ENCODE measurements at regions not wholly inside any gene's neighbourhood (a gene's known extent, or its start where the extent isn't known, plus 50 kb on each side); places are given as distances from the start of the nearest gene placed in this dataset.

DNA sequence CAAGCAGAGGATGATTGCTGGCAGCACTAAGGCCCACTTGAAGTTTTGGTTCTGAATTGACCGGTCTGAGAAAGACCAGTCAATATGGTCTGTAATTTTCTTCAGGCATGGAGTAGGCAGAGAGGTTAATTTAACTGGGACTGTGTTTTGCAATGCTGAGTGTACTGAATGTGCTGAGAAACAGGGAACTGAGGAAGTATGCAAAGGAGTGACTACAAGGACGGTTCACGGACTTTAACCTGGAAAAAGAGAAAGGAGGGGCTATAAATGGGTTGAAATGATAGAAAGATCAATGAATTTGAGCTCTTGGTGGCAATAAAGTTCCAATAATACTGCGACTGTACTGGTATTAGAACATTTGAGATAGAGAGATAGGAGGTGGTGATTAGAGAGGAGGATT is 84.5 kb downstream of the MAGEB17 start:
- Histone ChIP-seq H3K9me3 (ENCODE audit: severe bottlenecking) (no peaks in the 10 kb centered on the region), H3K36me3 (no peaks in the 10 kb centered on the region), H3K4me3 (ENCODE audit: low read depth, low read length) (no peak overlapping the region), H3K27ac (no peak overlapping the region), H3K27me3 (ENCODE audit: insufficient read depth, low read depth, severe bottlenecking) (peaks cover 50% of the 10 kb centered on the region)
- TF ChIP-seq, protein P1, sequence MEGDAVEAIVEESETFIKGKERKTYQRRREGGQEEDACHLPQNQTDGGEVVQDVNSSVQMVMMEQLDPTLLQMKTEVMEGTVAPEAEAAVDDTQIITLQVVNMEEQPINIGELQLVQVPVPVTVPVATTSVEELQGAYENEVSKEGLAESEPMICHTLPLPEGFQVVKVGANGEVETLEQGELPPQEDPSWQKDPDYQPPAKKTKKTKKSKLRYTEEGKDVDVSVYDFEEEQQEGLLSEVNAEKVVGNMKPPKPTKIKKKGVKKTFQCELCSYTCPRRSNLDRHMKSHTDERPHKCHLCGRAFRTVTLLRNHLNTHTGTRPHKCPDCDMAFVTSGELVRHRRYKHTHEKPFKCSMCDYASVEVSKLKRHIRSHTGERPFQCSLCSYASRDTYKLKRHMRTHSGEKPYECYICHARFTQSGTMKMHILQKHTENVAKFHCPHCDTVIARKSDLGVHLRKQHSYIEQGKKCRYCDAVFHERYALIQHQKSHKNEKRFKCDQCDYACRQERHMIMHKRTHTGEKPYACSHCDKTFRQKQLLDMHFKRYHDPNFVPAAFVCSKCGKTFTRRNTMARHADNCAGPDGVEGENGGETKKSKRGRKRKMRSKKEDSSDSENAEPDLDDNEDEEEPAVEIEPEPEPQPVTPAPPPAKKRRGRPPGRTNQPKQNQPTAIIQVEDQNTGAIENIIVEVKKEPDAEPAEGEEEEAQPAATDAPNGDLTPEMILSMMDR (IDR thresholded peaks at IDR 0.05; ENCODE audit: low read depth, low read length) = no peak
- no peak for DNase-seq

GRCh38 chrX:16258882-16259281 is 91.6 kb downstream of the MAGEB17 start:
- TF ChIP-seq, protein P1 (IDR thresholded peaks at IDR 0.05; ENCODE audit: low read depth, low read length) = no peak
- Histone ChIP-seq H3K36me3 (no peaks in the 10 kb centered on the region), H3K27ac (no peak overlapping the region), H3K9me3 (ENCODE audit: severe bottlenecking) (no peaks in the 10 kb centered on the region), H3K27me3 (ENCODE audit: insufficient read depth, low read depth, severe bottlenecking) (peaks cover 43% of the 10 kb centered on the region), H3K4me3 (ENCODE audit: low read depth, low read length) (no peak overlapping the region)
- no peak for DNase-seq

GRCh38 chrX:16267431-16267830 is 100.2 kb downstream of the MAGEB17 start:
- TF ChIP-seq, protein P1 (IDR thresholded peaks at IDR 0.05; ENCODE audit: low read depth, low read length) = no peak
- no peak overlapping the region for H3K27ac ChIP-seq
- H3K4me3 ChIP-seq (ENCODE audit: low read depth, low read length) = no peak overlapping the region
- H3K27me3 ChIP-seq (ENCODE audit: insufficient read depth, low read depth, severe bottlenecking) = peaks cover 22% of the 10 kb centered on the region
- DNase-seq = no peak
- no peaks in the 10 kb centered on the region for H3K9me3 ChIP-seq (ENCODE audit: severe bottlenecking)
- H3K36me3 ChIP-seq = no peaks in the 10 kb centered on the region

DNA sequence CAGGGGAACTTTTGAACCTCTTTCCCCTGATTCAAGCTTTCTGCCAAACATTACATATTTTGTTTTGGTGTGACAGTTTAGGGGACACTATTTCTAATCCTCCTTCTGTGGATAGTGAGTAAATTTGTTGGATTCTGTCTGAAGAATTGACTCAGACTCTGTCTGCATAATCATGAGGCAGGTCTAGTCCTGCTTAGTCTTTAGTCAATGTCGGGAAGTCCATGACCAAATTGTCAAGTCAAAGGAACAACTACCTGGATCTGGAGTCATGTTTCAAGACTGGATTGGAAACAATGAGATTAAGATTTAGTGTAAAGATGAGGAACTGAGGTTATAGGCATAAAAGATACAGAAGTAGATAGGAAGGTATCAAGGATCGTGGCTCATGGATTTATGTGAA is 100.9 kb downstream of the MAGEB17 start:
- peaks cover 23% of the 10 kb centered on the region for H3K27me3 ChIP-seq (ENCODE audit: insufficient read depth, low read depth, severe bottlenecking)

GRCh38 chrX:16278927-16279326 is 111.6 kb downstream of the MAGEB17 start:
- no peak overlapping the region for H3K4me3 ChIP-seq (ENCODE audit: low read depth, low read length)
- TF ChIP-seq, protein P1 (IDR thresholded peaks at IDR 0.05; ENCODE audit: low read depth, low read length) = peak; percentile 43
- peak; percentile 17 for DNase-seq
- H3K36me3 ChIP-seq = no peaks in the 10 kb centered on the region
- peaks cover 26% of the 10 kb centered on the region for H3K27me3 ChIP-seq (ENCODE audit: insufficient read depth, low read depth, severe bottlenecking)
- H3K27ac ChIP-seq = no peak overlapping the region
- H3K9me3 ChIP-seq (ENCODE audit: severe bottlenecking) = no peaks in the 10 kb centered on the region

More for the DNA sequence above, 100.9 kb downstream of the MAGEB17 start:
- H3K9me3 ChIP-seq (ENCODE audit: severe bottlenecking) = no peaks in the 10 kb centered on the region
- no peak overlapping the region for H3K4me3 ChIP-seq (ENCODE audit: low read depth, low read length)
- no peaks in the 10 kb centered on the region for H3K36me3 ChIP-seq
- DNase-seq = no peak
- TF ChIP-seq, protein P1 (IDR thresholded peaks at IDR 0.05; ENCODE audit: low read depth, low read length) = no peak
- H3K27ac ChIP-seq = no peak overlapping the region

DNA sequence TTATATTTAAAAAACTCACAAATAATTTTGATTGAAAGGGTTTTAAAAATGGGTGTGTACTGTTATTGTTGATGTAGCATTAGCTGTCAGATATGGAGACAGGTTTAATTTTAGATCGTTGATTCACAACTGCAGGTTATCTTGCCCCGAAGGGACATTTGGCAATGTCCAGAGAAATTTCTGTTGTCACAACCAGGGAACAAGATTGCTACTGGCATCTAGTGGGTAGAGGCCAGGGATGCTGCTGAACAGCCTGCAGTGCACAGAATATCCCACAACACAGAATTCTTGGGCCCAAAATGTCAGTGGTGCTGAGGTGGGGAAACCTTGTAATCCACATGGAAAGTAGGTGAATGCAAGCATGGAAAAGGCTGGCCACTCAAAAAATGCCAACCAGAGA is 114.9 kb downstream of the MAGEB17 start:
- Histone ChIP-seq H3K36me3 (no peaks in the 10 kb centered on the region), H3K4me3 (ENCODE audit: low read depth, low read length) (no peak overlapping the region), H3K27me3 (ENCODE audit: insufficient read depth, low read depth, severe bottlenecking) (peaks cover 46% of the 10 kb centered on the region), H3K9me3 (ENCODE audit: severe bottlenecking) (no peaks in the 10 kb centered on the region), H3K27ac (no peak overlapping the region)
- no peak for DNase-seq
- TF ChIP-seq, protein P1 (IDR thresholded peaks at IDR 0.05; ENCODE audit: low read depth, low read length) = no peak

Data from WERI-Rb-1 (cell line).